ENCODE measurements at regions not wholly inside any gene's neighbourhood (a gene's known extent, or its start where the extent isn't known, plus 50 kb on each side); places are given as distances from the start of the nearest gene placed in this dataset.
"Not testable (repeated sequence)": the region's sequence is repeated elsewhere in the genome, so short reads cannot be mapped to it uniquely, and the experiment has no call there.

DNA sequence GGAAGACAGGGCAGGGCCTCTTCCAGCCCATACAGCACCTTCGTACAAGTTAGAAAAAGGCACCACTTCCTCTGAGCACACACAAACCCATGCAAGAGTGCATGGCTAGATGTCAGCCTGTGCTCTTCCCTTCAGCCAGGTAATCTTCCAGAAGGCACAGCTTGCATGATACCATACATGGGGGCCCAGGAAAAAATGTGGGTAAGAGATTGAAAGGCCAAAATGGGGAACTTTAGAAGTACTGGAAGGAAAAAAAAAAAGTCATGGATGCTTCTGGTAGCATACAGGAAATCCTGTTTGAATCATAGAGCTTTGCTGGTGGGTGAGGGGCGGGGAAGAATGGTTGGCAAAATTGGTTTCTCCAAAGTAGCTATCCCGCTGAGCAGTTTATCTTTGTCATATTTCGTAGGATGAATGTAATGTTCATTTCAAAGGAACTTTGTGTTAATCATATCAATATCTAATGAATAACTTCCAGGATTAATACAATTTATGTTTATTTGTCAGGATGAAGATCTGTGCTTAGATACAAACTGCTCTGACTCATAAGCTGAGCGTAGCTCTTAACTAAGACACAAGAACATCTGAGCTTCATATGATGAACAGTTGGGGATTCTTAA lies 78.2 kb upstream of the MAP3K1 start:
- intact Hi-C loops (cut with DNase I; ENCODE audit: low total_unique reads), result no loop called here
- peak in 1 of 2 donors; percentile 29 for DNase-seq
- H3K27me3 ChIP-seq, result no peaks in the 10 kb centered on the region
- no peaks in the 10 kb centered on the region for H3K9me3 ChIP-seq
- no peak for TF ChIP-seq CTCF (IDR thresholded peaks at IDR 0.05)
- H3K4me3 ChIP-seq, result no peak overlapping the region
- peaks cover 0 to 11% (median 3%) of the 10 kb centered on the region in 4 donors for H3K4me1 ChIP-seq
- no peaks in the 10 kb centered on the region for H3K36me3 ChIP-seq
- no peak overlapping the region for H3K27ac ChIP-seq

- DNase-seq, result no peak
- intact Hi-C loops (cut with DNase I; ENCODE audit: low total_unique reads), result no loop called here
- Histone ChIP-seq H3K27me3 (no peaks in the 10 kb centered on the region), H3K27ac (no peak overlapping the region), H3K36me3 (no peaks in the 10 kb centered on the region), H3K4me1 (peaks cover 0 to 11% (median 3%) of the 10 kb centered on the region in 4 donors), H3K9me3 (no peaks in the 10 kb centered on the region), H3K4me3 (no peak overlapping the region)
- no peak for TF ChIP-seq CTCF (IDR thresholded peaks at IDR 0.05)
Observed at GRCh38 chr5:56735849-56736641, 79.3 kb upstream of the MAP3K1 start.

DNA sequence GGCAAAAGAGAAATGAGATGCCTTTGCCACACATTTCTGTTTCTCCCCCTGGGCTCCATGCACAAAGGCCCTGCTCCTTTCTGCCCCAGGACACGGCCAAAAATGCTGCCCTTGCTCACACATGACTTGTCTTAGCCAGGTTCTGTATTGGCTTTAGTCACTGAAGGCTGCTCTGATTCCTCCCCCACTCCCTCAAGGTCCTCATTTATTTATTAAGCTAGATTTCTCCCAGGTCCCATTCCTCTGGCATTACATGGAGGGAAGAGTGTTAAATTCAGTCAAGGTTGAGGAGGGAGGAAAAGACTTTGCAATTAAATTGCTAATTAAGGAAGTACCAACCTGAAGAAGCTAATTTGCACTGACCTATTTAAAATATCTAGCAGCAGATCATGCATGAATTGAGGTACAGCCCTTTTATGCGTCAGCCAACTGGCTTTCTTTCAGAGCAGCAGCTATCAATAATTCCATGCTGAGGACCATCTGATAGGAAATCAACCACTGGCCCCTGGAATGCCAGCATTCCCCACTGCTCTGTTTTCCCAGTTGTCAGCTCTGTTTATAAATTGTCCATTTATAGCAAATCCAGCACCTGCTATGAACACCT lies 81.2 kb upstream of the MAP3K1 start:
- Histone ChIP-seq H3K9me3 (no peaks in the 10 kb centered on the region), H3K27ac (no peak overlapping the region), H3K4me3 (no peak overlapping the region), H3K36me3 (no peaks in the 10 kb centered on the region), H3K4me1 (peaks cover 0 to 11% (median 3%) of the 10 kb centered on the region in 4 donors), H3K27me3 (no peaks in the 10 kb centered on the region)
- intact Hi-C loops (cut with DNase I; ENCODE audit: low total_unique reads), result no loop called here
- no peak for DNase-seq
- TF ChIP-seq CTCF (IDR thresholded peaks at IDR 0.05), result no peak

DNA sequence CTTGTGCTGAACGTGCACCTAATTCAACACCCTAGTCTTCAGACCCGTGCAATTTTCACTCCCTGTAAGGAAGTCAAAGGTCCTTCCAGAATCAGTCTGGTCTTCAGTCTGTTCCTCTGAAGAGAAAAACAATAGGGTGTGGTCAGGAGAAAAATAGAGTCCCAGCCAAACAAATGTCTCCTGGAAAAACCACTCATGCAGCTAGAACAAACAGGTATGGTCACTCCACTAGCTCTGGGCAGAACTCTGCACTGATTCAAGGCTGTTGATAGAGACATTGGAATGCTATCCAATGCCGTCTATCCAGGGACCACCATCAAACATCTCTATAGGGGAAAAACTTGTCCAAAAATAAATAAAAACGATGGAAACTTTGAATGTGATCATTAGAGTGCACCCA lies 81.8 kb upstream of the MAP3K1 start:
- no peaks in the 10 kb centered on the region for H3K36me3 ChIP-seq
- TF ChIP-seq CTCF (IDR thresholded peaks at IDR 0.05), result no peak
- no peak overlapping the region for H3K4me3 ChIP-seq
- no peak for DNase-seq
- intact Hi-C loops (cut with DNase I; ENCODE audit: low total_unique reads), result no loop called here
- no peaks in the 10 kb centered on the region for H3K9me3 ChIP-seq
- no peaks in the 10 kb centered on the region for H3K27me3 ChIP-seq
- H3K27ac ChIP-seq, result no peak overlapping the region
- H3K4me1 ChIP-seq, result peaks cover 0 to 11% (median 3%) of the 10 kb centered on the region in 4 donors

- H3K27me3 ChIP-seq, result no peaks in the 10 kb centered on the region
- H3K4me1 ChIP-seq, result peaks cover 0 to 11% (median 3%) of the 10 kb centered on the region in 4 donors
- no peak overlapping the region for H3K4me3 ChIP-seq
- TF ChIP-seq CTCF (IDR thresholded peaks at IDR 0.05), result no peak
- no peaks in the 10 kb centered on the region for H3K9me3 ChIP-seq
- DNase-seq, result no peak
- intact Hi-C loops (cut with DNase I; ENCODE audit: low total_unique reads), result no loop called here
- no peak overlapping the region for H3K27ac ChIP-seq
- no peaks in the 10 kb centered on the region for H3K36me3 ChIP-seq
Observed at GRCh38 chr5:56732121-56732520, 83.2 kb upstream of the MAP3K1 start.

- peaks cover 0 to 11% (median 2%) of the 10 kb centered on the region in 4 donors for H3K4me1 ChIP-seq
- H3K9me3 ChIP-seq; H3K27me3 ChIP-seq; DNase-seq; H3K4me3 ChIP-seq; intact Hi-C loops (cut with DNase I; ENCODE audit: low total_unique reads); H3K36me3 ChIP-seq; H3K27ac ChIP-seq: not testable (repeated sequence)
Observed at GRCh38 chr5:56731473-56731872, 83.9 kb upstream of the MAP3K1 start.

Data from tibial artery (tissue), 4 donors.